Adrenal gland (tissue), 5 donors: ENCODE measurements at regions not wholly inside any gene's neighbourhood (a gene's known extent, or its start where the extent isn't known, plus 50 kb on each side); places are given as distances from the start of the nearest gene placed in this dataset.

ENCODE experiments used
- CTCF ChIP-seq, 6 experiments: fragments of 450-650 bp in 4 of 6; fragments of 200-600 bp in 2 of 6; sonication (generic) in 1 of 6; IDR thresholded peaks; 1 replicate in 5 of 6; 2 replicates in 1 of 6; pipeline versions ENCODE4 v1.5.1 to v1.8.0; 2016 to 2021; ENCODE audit warnings: antibody characterized with exemption in 6 of 6, mild to moderate bottlenecking in 2 of 6, moderate library complexity in 1 of 6
- POLR2A ChIP-seq, 2 donors: fragments of 450-650 bp; IDR thresholded peaks; one replicate each; pipeline ENCODE4 v1.6.1; 2017; ENCODE audit warnings: antibody characterized with exemption in 2 of 2, mild to moderate bottlenecking in 2 of 2, moderate library complexity in 1 of 2
- donor health status: DM: no; HTN: no; CAD: no.

GRCh38 chr14:101233391-101233790 is 327.9 kb upstream of the DIO3 start:
- no peak for TF ChIP-seq CTCF (IDR thresholded peaks at IDR 0.05)
- no peak for TF ChIP-seq POLR2A (IDR thresholded peaks at IDR 0.05)
